HG02973 (cell line): ENCODE measurements at regions not wholly inside any gene's neighbourhood (a gene's known extent, or its start where the extent isn't known, plus 50 kb on each side); places are given as distances from the start of the nearest gene placed in this dataset.

ENCODE experiments used
- ATAC-seq: cut with Tn5 transposase; IDR thresholded peaks from one replicate; pipeline ENCODE4 v1.9.1; 2021; ENCODE audit warnings: moderate library complexity; ENCODE audit not compliant: unreplicated experiment

GRCh38 chr16:50932348-50932935 lies 190.6 kb downstream of the CYLD start:
- no peak for ATAC-seq

- ATAC-seq, result no peak
Measured at GRCh38 chr16:50928065-50928464, 186.2 kb downstream of the CYLD start.

- no peak for ATAC-seq
Measured at GRCh38 chr16:50925758-50926357, 184.0 kb downstream of the CYLD start.

- ATAC-seq, result no peak
Measured at GRCh38 chr16:50924759-50925545, 183.1 kb downstream of the CYLD start.

- no peak for ATAC-seq
Measured at GRCh38 chr16:50917950-50918703, 176.2 kb downstream of the CYLD start.

- ATAC-seq, result no peak
Measured at GRCh38 chr16:50916040-50916439, 174.2 kb downstream of the CYLD start.

- no peak for ATAC-seq
Measured at GRCh38 chr16:50915120-50915519, 173.2 kb downstream of the CYLD start.

- ATAC-seq, result no peak
Measured at GRCh38 chr16:50910736-50911100, 168.8 kb downstream of the CYLD start.

GRCh38 chr16:50909831-50910735 lies 168.2 kb downstream of the CYLD start:
- no peak for ATAC-seq

GRCh38 chr16:50908468-50908867 lies 166.6 kb downstream of the CYLD start:
- no peak for ATAC-seq

- no peak for ATAC-seq
Measured at GRCh38 chr16:50906454-50906853, 164.6 kb downstream of the CYLD start.

- no peak for ATAC-seq
Measured at GRCh38 chr16:50902457-50902856, 160.6 kb downstream of the CYLD start.

GRCh38 chr16:50901062-50901461 lies 159.2 kb downstream of the CYLD start:
- no peak for ATAC-seq

GRCh38 chr16:50900391-50900942 lies 158.6 kb downstream of the CYLD start:
- ATAC-seq, result no peak

GRCh38 chr16:50899951-50900350 lies 158.1 kb downstream of the CYLD start:
- ATAC-seq, result no peak

GRCh38 chr16:50889746-50890145 lies 147.9 kb downstream of the CYLD start:
- ATAC-seq, result no peak

GRCh38 chr16:50889276-50889675 lies 147.4 kb downstream of the CYLD start:
- no peak for ATAC-seq

- no peak for ATAC-seq
Measured at GRCh38 chr16:50888486-50889261, 146.8 kb downstream of the CYLD start.

GRCh38 chr16:50887500-50888298 lies 145.8 kb downstream of the CYLD start:
- ATAC-seq, result no peak
